ENCODE measurements at regions not wholly inside any gene's neighbourhood (a gene's known extent, or its start where the extent isn't known, plus 50 kb on each side); places are given as distances from the start of the nearest gene placed in this dataset.

DNA sequence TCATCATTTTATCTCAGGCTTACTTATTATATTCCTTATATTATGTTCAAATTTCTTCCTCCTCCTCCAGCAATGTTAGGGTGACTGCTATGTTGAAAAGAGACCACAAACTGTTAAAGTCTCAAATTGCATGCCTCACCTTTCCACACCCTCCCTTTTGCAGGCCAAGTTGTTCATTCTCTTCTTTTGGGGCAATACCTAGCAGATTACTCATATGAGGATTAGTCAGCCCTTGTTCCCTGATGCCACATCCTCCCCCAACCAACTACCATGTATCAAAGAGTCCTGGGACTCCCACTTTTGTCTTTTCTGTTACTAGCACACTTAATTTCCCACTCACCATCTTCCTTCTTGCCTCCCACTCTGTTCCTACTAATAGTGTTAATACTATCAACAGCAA lies 434.7 kb downstream of the BCKDHB start:
- no peak for TF ChIP-seq GATA2 (IDR thresholded peaks at IDR 0.05; ENCODE audit: low read depth, low read length)
- no peak for TF ChIP-seq GATA3 (IDR thresholded peaks at IDR 0.05; ENCODE audit: low read depth, low read length)
